HEK293 (cell line): ENCODE measurements at regions not wholly inside any gene's neighbourhood (a gene's known extent, or its start where the extent isn't known, plus 50 kb on each side); places are given as distances from the start of the nearest gene placed in this dataset.

Experiments used
- CTCF ChIA-PET: fragments of 350-600 bp; formaldehyde crosslinking; extraction: SDS; loops from one replicate; lab custom pipeline; 2021; ENCODE audit warnings: antibody characterized with exemption; lab: Yijun Ruan, JAX
- POLR2A ChIA-PET: fragments of 300-600 bp; formaldehyde crosslinking; extraction: SDS; loops from one replicate; lab custom pipeline; 2020; ENCODE audit warnings: antibody characterized with exemption, inconsistent platforms; lab: Yijun Ruan, JAX
- H3K27ac ChIP-seq: fragments of 200-500 bp; sonication (Bioruptor generic); 2 replicates; pipeline ENCODE4 v1.5.1; 2014; ENCODE audit warnings: low read depth, low read length, control low read depth, inconsistent platforms; ENCODE audit errors: extremely low read depth
- H3K36me3 ChIP-seq, 2 experiments: fragments of 200-500 bp in 1 of 2; sonication (Bioruptor generic) in 1 of 2; 1 replicate in 1 of 2; 2 replicates in 1 of 2; pipeline ENCODE4 v1.5.1; 2014 to 2017; ENCODE audit warnings: inconsistent platforms in 2 of 2, low read length in 2 of 2; ENCODE audit not compliant: control insufficient read depth in 2 of 2, insufficient read depth in 1 of 2
- H3K4me1 ChIP-seq: fragments of 200-500 bp; sonication (Bioruptor generic); 2 replicates; pipeline ENCODE4 v1.5.1; 2014; ENCODE audit warnings: mild to moderate bottlenecking, low read length, inconsistent platforms; ENCODE audit not compliant: control insufficient read depth, insufficient read depth
- H3K4me3 ChIP-seq: 2 replicates; pipeline ENCODE4 v1.5.1; 2011; ENCODE audit warnings: low read depth, mild to moderate bottlenecking, control low read depth, low read length, moderate library complexity
- H3K9me3 ChIP-seq: fragments of 200-500 bp; sonication (Bioruptor generic); 2 replicates; pipeline ENCODE4 v1.5.1; 2014; ENCODE audit warnings: low read depth, low read length, inconsistent platforms; ENCODE audit not compliant: control insufficient read depth, insufficient read depth
- REPIN1 ChIP-seq: fragments of 450-650 bp; formaldehyde crosslinking; IDR thresholded peaks from 2 replicates; pipeline ENCODE4 v1.5.1; 2017; ENCODE audit warnings: missing biosample characterization, missing genetic modification characterization, low read depth
- SCRT1 ChIP-seq: fragments of 450-650 bp; formaldehyde crosslinking; IDR thresholded peaks from 2 replicates; pipeline ENCODE4 v1.5.1; 2016; ENCODE audit warnings: missing biosample characterization, missing genetic modification characterization, borderline replicate concordance
- SP2 ChIP-seq: fragments of 450-650 bp; formaldehyde crosslinking; IDR thresholded peaks from 2 replicates; pipeline ENCODE4 v1.5.1; 2016; ENCODE audit warnings: missing biosample characterization, missing genetic modification characterization
- ZBTB10 ChIP-seq: fragments of 450-650 bp; formaldehyde crosslinking; IDR thresholded peaks from 2 replicates; pipeline ENCODE4 v1.5.1; 2016; ENCODE audit warnings: missing biosample characterization, missing genetic modification characterization
- ZBTB11 ChIP-seq: fragments of 450-650 bp; formaldehyde crosslinking; conservative IDR thresholded peaks from 2 replicates; pipeline ENCODE4 v1.5.1; 2016; ENCODE audit warnings: low read depth, missing biosample characterization, missing genetic modification characterization
- ZBTB44 ChIP-seq: fragments of 450-650 bp; IDR thresholded peaks from 2 replicates; pipeline ENCODE4 v1.5.1; 2018; ENCODE audit warnings: missing biosample characterization, mild to moderate bottlenecking, missing genetic modification characterization
- ZBTB6 ChIP-seq: fragments of 450-650 bp; formaldehyde crosslinking; IDR thresholded peaks from 2 replicates; pipeline ENCODE4 v1.5.1; 2017; ENCODE audit warnings: missing biosample characterization, missing genetic modification characterization
- ZNF184 ChIP-seq: fragments of 450-650 bp; IDR thresholded peaks from 2 replicates; pipeline ENCODE4 v1.5.1; 2018; ENCODE audit warnings: missing biosample characterization, mild to moderate bottlenecking, missing genetic modification characterization
- ZNF660 ChIP-seq: fragments of 450-650 bp; IDR thresholded peaks from 2 replicates; pipeline ENCODE4 v1.5.1; 2018; ENCODE audit warnings: missing biosample characterization, mild to moderate bottlenecking, missing genetic modification characterization
- ZNF747 ChIP-seq: fragments of 450-650 bp; formaldehyde crosslinking; IDR thresholded peaks from 2 replicates; pipeline ENCODE4 v1.5.1; 2016; ENCODE audit warnings: missing biosample characterization, missing genetic modification characterization
- ZSCAN4 ChIP-seq: fragments of 450-650 bp; formaldehyde crosslinking; IDR thresholded peaks from 2 replicates; pipeline ENCODE4 v1.5.1; 2017; ENCODE audit warnings: missing biosample characterization, missing genetic modification characterization
- TF ChIP-seq, protein P1 (sequence below): fragments of 450-650 bp; formaldehyde crosslinking; IDR thresholded peaks from 2 replicates; pipeline ENCODE4 v1.5.1; 2016; ENCODE audit warnings: missing biosample characterization, missing genetic modification characterization, borderline replicate concordance
- TF ChIP-seq, protein P2 (sequence below): fragments of 450-650 bp; formaldehyde crosslinking; IDR thresholded peaks from 2 replicates; pipeline ENCODE4 v1.5.1; 2016; ENCODE audit warnings: missing biosample characterization, missing genetic modification characterization

GRCh38 chr4:3372933-3373465, 68.8 kb upstream of the HGFAC start:
- H3K27ac ChIP-seq = no peak overlapping the region
- H3K4me3 ChIP-seq = no peak overlapping the region
- peaks cover 6% of the 10 kb centered on the region for H3K4me1 ChIP-seq
- TF ChIP-seq, protein P1, sequence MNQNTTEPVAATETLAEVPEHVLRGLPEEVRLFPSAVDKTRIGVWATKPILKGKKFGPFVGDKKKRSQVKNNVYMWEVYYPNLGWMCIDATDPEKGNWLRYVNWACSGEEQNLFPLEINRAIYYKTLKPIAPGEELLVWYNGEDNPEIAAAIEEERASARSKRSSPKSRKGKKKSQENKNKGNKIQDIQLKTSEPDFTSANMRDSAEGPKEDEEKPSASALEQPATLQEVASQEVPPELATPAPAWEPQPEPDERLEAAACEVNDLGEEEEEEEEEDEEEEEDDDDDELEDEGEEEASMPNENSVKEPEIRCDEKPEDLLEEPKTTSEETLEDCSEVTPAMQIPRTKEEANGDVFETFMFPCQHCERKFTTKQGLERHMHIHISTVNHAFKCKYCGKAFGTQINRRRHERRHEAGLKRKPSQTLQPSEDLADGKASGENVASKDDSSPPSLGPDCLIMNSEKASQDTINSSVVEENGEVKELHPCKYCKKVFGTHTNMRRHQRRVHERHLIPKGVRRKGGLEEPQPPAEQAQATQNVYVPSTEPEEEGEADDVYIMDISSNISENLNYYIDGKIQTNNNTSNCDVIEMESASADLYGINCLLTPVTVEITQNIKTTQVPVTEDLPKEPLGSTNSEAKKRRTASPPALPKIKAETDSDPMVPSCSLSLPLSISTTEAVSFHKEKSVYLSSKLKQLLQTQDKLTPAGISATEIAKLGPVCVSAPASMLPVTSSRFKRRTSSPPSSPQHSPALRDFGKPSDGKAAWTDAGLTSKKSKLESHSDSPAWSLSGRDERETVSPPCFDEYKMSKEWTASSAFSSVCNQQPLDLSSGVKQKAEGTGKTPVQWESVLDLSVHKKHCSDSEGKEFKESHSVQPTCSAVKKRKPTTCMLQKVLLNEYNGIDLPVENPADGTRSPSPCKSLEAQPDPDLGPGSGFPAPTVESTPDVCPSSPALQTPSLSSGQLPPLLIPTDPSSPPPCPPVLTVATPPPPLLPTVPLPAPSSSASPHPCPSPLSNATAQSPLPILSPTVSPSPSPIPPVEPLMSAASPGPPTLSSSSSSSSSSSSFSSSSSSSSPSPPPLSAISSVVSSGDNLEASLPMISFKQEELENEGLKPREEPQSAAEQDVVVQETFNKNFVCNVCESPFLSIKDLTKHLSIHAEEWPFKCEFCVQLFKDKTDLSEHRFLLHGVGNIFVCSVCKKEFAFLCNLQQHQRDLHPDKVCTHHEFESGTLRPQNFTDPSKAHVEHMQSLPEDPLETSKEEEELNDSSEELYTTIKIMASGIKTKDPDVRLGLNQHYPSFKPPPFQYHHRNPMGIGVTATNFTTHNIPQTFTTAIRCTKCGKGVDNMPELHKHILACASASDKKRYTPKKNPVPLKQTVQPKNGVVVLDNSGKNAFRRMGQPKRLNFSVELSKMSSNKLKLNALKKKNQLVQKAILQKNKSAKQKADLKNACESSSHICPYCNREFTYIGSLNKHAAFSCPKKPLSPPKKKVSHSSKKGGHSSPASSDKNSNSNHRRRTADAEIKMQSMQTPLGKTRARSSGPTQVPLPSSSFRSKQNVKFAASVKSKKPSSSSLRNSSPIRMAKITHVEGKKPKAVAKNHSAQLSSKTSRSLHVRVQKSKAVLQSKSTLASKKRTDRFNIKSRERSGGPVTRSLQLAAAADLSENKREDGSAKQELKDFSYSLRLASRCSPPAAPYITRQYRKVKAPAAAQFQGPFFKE = no peak
- TF ChIP-seq ZSCAN4 (tag by site-specific recombination) (no peak), ZBTB6 (tag by site-specific recombination) (no peak), ZNF660 (tag by site-specific recombination) (no peak), ZBTB11 (no peak), ZBTB44 (tag by site-specific recombination) (no peak), SP2 (no peak), ZBTB10 (tag by site-specific recombination) (no peak), REPIN1 (tag by site-specific recombination) (no peak), ZNF747 (tag by site-specific recombination) (no peak), SCRT1 (tag by site-specific recombination) (no peak), ZNF184 (tag by site-specific recombination) (no peak)
- TF ChIP-seq, protein P2, sequence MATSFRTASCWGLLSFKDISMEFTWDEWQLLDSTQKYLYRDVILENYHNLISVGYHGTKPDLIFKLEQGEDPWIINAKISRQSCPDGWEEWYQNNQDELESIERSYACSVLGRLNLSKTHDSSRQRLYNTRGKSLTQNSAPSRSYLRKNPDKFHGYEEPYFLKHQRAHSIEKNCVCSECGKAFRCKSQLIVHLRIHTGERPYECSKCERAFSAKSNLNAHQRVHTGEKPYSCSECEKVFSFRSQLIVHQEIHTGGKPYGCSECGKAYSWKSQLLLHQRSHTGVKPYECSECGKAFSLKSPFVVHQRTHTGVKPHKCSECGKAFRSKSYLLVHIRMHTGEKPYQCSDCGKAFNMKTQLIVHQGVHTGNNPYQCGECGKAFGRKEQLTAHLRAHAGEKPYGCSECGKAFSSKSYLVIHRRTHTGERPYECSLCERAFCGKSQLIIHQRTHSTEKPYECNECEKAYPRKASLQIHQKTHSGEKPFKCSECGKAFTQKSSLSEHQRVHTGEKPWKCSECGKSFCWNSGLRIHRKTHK (tag by site-specific recombination) = no peak
- H3K9me3 ChIP-seq = no peaks in the 10 kb centered on the region
- peaks cover 0 to 7% of the 10 kb centered on the region in 2 experiments; a peak in 1 of 3 replicates for H3K36me3 ChIP-seq
- ChIA-PET POLR2A (no interaction called here), CTCF (no interaction called here)
